Femur (tissue), 1 donor: ENCODE measurements at regions not wholly inside any gene's neighbourhood (a gene's known extent, or its start where the extent isn't known, plus 50 kb on each side); places are given as distances from the start of the nearest gene placed in this dataset.

Experiments
- DNase-seq: peaks from one replicate; pipeline ENCODE4 v3.0.0-alpha.2; 2017

DNA sequence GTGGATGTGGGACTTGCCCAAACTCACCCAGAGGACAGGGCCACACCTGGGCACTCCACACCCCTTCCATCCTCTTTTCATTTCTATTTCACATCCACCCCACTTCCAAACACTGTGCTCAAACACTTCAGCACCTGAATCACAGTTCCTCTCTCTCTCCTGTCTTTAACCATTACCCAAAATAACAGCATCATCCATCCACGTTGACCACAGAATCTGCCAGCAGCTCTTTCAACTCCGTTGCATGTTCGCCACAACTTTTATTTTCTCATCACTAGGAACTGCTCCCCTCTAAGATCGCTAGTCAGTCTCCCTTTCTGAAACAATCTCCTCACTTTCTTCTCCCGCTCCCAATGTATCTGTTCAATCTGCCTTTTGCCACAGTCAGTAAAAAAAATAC is 121.6 kb upstream of the HNRNPA3 start:
- no peak for DNase-seq

DNA sequence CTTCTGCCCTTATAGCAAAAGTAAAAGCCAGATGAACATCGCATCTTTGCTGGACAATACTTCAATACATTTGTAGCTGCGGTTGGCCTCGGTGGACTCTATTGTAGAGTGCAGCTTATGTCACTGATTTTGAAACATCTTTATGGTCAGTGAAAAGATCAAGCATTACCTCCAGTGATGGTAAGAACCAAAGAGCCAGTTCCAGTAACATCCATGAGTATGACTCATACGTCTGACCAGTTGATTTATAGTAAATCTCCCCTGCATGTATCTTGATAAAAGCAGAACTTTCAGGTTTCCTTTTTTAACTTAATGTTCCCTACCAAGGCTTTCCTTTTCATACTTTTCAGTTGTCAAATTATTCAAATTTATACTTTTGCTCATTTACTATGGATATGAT is 119.2 kb upstream of the HNRNPA3 start:
- no peak for DNase-seq

DNA sequence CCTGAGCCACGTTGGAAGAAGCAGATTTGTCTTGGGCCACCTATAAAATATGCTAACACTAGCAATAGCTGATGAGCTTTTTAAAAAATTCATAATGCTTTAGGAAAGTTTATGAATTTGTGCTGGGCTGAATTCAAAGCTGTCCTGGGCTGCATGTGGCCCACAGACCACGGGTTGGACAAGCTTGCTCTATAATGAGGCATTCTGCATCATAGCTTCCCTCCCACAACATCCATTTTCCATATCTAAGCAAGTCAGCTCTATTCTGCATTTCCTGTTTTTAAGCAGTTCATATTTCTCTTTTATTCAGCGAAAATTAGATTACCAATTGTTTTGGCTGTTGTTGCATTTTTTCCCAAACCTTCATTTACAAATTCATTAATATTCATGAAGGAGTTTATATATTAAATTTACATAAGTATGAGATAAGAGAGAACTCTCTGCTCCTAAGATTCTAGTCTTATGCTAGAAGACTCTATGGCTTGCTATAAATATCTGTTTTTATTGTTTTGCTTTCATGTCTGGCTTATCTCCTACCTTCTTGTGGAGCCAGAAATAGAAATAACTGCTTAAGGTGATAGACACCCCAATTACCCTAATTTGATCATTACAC is 114.5 kb upstream of the HNRNPA3 start:
- no peak for DNase-seq

DNA sequence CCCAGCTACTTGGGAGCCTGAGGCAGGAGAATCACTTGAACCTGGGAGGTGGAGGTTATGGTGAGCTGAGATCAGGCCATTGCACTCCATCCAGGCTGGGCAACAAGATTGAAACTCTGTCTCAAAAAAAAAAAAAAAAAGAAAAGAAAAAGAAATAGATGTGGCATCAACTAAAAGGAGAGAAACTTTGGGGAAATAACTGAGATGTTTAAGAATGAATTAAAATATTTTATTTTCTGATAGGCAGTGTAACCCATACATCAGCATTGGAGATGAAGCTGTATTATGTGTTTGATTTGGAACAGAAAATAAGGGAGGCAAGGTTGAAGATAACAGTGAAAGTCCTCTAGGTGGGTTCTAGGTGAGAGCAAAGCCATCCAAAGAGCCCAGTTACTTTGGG is 110.7 kb upstream of the HNRNPA3 start:
- DNase-seq, result no peak

DNA sequence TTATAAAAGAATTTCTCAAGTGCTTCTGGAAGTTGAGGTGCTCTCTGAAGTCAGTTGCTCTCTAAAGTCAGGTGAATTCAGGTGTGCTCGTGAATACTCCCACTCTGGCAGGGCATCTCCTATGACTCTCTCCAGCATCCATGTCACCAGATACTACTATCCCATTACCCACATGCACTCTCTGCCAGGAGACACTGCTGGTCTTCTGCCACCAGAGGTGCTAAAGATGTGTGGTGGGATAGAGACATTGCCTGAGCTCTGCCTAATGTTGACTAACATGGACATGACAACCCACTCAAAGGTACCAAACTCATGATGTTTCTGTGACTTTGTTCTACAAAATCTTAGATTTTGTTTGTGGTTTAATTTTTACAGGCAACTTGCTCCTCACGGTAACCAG is 106.4 kb upstream of the HNRNPA3 start:
- no peak for DNase-seq

DNA sequence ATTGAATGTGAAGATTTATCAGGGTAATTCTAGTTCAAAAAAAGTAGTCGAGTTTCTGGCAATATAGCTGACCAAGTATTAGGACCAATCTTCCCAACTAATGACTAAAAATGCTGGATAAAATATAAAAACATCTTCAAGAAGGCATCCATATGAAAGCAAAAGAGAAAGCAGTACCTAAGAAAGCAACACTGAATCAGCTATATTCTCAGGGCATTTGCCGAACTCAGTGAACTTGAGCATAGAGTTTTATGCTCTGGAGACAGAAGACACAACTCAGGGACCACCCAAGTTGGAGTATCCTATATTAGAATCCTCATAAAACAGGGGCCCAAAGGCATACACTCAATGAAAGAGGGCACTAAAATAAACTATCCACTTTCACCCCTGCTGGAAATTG is 103.7 kb upstream of the HNRNPA3 start:
- DNase-seq, result no peak

DNA sequence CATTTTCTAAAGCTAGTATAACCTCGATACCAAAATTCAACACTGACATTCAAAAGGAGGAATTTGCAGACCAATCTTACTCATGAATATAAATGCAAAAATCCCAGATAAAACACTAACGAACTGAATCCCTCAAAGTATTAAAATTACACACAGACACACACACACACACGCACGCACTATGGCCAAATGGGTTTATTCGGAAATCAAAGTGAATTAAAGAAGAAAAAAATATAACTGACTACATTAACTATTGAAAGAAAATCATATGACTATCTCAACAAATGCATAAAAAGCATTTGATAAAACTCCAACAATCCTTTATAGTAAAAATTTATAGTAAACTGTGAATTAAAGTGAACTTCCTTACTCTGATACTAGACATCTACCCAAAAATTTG is 97.9 kb upstream of the HNRNPA3 start:
- DNase-seq, result no peak

DNA sequence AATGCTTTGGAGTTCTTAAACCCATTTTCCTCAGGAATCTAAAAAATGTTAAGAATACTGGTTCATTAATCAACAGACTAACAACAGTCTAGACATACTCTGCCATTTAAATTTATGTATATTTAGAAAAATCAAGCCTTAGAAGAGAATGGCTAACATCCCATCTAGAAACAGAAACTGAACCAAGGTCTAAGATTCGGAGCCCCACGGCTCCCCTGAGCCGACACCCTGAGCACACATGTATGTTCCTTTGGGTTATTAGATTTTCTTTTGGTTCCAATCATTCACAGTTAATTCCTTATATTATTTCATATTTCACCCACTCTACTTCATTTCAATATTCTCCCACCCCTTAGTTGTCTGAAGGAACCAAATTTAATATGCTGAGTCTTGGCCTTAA is 94.8 kb upstream of the HNRNPA3 start:
- no peak for DNase-seq

DNA sequence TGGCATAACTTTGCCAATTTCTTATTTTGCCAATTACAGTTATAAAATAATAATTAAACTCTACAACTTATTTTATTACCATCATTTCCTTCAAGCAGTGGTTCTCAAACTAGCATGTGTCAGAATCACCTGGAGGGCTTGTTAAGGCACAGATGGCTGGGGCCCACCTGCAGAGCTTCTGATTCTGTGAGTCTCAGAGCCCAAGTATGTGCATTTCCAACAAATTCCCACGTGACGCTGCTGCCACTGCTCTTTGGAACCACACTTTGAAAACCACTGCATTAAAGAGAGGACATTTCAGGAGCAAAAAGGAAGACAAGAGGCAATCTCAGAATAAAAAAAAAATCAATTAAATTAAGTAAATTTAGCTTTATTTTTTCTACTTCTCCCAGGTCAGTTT is 94.0 kb upstream of the HNRNPA3 start:
- no peak for DNase-seq

DNA sequence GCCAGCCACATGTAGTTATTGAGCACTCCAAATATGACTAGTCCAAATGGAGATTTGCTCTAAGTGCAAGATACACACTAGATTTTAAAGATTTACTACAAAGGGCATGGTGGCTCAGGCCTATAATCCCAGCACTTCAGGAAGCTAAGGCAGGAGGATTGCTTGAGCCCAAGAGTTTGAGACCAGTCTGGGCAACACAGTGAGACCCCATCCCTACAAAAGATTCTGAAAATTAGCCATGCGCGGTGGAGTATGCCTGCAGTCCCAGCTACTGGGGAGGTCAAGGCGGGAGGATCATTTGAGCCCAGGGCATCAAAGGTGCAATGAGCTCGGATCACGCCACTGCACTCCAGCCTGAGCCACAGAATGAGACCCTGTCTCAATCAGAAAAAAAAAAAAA is 93.5 kb upstream of the HNRNPA3 start:
- DNase-seq, result no peak

DNA sequence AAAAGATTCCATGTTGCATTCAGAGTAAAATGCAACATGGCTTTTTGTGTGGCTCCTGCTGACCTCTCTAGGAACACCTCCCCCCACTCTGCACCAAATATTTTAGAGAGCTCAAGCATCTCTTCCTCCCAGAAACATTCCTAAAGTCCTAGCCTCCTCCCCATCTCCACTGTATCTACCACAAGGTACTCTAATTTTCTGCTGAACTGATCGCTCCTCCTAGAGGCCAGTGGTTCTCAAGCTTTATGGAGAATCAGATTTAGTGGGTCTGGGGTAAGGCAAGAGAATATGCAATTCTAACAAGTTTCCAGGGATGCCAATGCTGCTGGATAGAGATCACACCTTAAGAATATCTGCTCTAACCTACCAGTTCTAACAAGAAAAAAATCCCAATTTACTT is 89.5 kb upstream of the HNRNPA3 start:
- no peak for DNase-seq

DNA sequence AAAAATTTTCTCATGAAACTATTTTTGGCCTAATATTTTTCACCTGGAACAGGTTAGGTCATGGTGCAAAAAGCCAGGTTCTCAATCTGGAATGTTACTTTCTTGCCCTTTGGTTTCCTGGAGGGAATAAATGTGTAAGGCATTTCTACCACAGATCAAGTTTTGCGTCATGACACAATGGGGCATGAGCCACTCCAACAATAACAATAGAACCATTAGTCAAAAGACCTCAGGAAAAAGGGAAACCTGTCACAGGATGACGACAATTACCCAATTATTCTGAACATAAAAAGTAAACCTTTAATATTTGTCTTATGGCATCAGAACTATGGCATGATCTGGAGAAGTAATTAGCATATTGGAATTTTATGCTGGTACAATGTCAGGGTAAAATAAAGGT is 88.2 kb upstream of the HNRNPA3 start:
- no peak for DNase-seq

DNA sequence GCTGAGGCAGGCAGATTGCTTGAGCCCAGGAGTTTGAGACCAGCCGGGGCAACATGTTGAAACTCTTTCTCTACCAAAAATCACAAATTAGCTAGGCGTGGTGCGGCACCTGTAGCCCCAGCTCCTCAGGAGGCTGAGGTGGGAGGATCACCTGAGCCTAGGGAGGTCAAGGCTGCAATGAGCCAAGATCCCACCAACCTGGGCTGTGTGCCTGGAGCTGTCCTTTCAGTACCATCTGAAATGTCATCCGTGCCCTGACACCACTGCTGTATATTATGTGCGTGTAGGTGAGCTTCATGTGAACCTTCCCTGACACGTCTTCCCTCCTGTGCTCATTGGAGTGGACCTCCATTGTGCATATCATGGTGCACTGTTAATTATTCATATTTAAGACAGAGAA is 84.8 kb upstream of the HNRNPA3 start:
- DNase-seq, result no peak

DNA sequence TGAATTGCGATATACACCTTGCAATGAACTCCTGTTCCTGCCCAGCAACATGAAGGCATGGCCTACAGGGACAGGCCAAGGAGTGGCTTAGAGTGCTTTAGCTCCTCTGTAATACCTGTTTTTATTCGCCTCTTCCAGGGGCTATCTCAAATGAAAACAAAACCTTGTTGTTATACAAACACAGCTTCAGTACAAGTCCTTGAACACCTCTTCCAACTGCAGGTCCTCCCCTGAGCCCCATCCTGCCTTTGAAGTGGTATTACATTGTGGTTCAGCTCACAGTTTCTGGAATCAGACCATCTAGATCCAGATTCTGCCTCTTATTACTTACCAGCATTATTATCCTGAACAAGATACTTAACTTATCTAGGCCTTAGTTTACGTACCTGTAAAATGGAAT is 83.0 kb upstream of the HNRNPA3 start:
- DNase-seq, result no peak

DNA sequence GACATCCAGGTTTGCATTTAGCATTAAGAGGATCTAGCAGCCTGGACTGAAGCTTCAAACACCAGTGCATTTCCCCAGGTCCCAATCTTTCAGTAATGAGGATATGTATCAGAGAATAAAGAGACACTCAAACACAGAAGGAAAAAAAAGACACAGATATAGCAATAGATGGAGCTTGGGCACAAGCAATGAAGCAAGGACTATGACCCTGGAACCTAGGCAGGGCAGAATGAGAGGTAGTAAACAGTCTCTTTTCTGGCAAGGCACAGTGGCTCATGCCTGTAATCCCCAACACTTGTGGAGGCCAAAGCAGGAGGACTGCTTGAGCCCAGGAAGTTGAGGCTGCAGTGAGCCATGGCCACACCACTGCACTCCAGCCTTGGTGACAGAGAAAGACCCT is 80.7 kb upstream of the HNRNPA3 start:
- no peak for DNase-seq

DNA sequence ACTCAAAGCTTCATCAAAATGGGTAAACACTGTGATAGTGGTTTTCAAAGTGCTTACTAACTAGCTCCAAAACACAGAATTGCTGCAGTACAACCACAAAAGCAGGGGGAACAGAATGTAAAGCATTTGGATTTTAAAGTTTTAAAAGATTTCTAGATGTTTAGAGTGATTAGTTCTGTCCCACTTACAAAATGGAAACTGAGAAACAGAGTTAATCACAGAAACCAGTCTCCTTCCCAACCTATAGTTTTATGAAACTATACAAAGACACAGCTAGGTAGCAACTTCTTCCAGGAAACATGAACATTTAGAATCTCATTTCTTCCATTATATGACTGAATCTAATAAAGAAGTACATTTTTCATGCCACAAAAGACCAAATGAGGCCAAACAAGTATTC is 73.8 kb upstream of the HNRNPA3 start:
- no peak for DNase-seq

DNA sequence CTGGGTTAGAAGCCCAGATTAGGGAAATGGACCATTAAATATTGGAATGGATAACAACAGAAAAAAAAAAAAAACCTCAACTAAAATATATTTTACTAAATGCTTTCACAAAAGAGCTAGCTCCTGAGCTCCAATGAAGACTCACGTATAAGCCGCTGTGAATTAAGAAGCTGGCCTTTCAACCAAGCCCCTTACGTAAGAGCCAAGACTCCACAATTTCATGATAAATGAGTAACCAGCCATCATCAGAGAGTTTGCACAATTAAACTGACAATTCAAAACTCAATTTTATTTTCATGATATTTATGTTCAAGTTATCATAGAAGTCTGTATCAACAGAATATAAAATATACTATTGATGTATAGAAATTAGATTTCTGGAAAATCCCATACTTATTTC is 70.7 kb upstream of the HNRNPA3 start:
- no peak for DNase-seq

DNA sequence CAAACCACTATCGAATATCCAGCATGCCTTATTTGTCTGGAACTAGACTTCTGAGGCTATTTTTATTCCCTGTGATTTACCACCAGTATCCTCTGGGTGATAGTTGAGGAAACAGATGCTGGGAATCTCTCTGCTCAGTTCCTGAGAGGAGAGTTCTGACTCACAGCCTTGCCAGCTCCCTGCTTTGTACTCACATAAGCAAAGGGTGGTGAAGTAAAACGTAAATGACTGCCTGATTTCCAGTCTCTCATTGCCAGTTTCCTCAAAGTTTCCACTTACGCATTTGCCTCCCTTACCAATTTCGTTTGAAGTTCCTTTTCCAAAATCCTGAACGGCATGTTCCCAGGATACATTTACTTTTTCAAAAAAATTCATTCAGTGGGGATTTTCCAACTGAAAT is 69.2 kb upstream of the HNRNPA3 start:
- peak; percentile 72 for DNase-seq

DNA sequence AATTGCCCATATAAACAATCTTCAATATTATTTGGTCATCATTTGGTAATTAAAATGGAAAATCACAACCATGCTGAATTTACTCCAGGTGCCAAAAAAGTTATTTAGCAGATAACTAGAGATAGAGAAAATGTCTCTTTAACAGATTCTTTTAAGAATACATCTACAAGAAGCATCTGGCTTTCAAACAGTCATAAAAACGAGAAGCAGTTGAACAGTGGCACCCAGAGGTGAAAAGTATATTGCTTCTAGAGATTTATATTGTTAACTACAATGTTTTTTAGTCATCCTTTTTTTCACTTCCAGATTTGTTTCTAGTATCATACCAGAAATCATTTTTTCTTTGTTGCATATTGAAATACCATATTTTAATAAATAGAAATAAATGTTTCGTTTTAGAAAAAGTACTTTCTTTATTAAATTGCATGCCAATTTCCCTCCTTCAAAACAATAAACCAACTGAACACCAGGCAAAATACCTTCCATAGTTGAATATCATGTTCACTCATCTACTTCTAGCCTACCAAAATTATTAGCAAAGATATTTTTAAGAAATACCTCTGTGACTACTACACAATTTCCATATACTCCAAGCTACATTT is 65.4 kb upstream of the HNRNPA3 start:
- DNase-seq, result no peak

DNA sequence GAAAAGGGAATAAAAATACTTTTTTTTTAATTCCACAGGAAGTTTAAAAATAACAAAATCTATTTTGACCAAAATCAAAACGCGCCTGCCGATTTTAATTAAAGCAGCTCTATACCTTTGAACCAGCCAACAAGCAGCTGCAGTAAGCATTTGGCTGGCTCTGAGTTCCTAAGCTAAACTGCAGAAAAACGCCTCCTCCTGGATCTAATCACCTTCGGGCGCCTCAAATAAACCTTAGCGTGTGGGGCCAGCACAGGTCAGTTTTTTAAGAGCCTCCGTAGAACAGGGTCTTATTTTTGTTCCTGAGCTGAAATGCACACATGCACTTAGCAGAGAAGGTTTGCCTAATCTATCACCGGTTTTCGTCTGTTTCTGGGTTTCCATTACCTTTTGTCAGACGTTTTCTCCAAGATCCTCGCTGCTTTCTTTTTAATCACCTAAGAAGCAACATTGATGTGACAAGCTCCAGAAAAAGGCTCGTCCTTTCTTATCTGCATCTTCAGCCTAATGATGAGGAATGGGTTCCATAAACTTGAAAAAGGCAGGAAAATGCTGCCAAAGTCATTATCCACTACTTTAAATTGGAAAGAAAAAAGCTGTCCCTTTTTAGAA is 64.7 kb upstream of the HNRNPA3 start:
- DNase-seq, result no peak

DNA sequence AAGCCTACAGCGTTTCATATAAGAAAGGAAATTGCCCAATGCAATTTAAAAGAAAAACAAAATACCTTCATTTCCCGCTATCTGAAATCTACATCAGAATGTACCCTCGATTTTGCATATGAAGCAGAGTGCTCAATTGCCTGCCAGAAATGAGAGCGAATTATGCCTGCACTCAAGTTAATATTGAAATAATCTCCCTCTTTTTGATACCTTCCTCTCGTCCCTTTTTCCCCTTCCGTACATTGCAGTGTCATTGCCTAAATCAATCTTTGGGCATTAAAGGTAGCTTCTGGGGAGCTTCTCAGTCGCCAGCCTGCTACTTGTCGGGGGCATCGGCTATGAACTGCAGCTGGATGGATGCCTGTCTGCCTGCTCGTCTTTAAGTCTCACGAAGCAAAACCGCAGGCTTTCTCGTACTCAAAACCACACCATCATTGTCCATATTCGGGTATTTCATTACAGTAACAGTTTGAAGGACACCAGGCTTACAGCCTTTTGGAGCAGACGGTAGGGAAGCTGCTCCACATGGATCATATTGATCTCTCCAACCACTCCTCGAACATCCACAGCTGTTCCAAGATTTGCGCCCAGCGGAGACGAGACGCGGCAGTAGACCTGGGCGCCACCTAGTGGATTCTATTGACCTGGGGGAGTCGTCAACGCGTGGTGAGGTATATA is 64.0 kb upstream of the HNRNPA3 start:
- DNase-seq, result peak; percentile 88

DNA sequence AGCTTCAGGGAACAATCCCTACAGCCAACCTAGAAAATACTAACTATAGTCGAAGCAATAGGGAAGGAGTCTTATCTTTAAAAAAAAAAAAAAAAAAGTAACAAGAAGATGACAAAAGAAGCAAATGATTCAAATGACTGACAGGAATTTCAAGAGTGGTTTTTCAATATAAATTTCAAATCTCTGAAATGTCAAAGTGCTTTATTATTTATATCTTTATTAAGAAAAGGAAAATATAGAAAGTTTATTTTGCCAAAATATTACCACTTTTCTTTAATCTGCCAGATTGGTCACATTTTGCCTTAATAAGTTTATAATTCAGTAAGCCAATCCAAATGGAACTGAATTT is 63.5 kb upstream of the HNRNPA3 start:
- DNase-seq, result no peak

DNA sequence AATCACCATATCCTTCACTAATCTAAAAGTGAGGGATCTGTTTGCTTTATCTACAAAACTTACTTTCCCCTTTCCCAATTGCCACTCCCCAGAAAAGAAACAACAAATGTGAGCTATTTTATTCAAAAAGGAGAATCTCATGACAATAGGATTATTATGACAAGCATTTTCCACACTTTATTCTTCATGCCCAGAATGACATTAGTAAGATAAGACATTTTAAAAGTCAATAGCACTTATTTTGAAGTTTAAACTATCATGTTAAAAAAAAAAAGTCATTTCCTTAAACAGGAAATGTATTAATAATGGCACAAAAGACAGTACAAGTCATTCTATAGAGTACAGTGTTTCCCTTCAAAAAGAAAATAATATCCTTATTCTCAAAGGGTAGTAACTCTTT is 58.8 kb upstream of the HNRNPA3 start:
- no peak for DNase-seq

DNA sequence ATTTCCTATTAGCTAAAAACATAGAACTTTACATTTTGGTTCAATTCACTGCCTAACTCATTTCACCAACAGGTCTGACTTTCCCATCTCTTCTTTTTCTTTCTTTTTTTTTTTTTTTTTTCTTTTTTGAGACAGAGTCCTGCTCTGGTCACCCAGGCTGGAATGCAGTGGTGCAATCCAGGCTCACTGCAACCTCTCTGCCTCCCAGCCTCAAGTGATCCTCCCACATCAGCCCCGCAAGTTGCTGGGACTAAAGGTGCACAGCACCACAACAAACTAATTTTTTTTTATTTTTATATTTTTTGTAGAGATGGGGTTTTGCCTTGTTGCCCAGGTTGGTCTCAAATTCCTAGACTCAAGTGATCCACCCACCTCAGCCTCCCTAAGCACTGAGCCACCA is 57.8 kb upstream of the HNRNPA3 start:
- DNase-seq, result no peak

DNA sequence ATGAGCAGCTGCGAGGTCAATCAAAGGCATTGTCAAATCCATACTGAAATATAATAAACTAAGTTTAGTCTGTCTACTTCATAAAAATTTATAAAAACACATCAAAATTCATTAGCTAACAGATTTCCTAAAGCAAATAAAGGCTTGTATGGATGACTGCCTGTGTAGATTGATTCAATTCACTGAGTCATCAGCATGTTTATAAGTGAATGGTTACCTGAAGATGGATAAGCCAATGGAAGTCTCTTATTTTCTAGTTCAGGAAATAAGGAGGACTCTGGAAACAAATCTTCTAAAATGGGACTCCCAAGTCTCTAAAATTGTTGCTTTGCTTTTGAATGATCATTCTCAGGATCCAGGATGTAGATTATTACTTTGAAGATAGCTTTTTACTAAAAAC is 57.0 kb upstream of the HNRNPA3 start:
- DNase-seq, result no peak
